ENCODE measurements at regions not wholly inside any gene's neighbourhood (a gene's known extent, or its start where the extent isn't known, plus 50 kb on each side); places are given as distances from the start of the nearest gene placed in this dataset.

DNA sequence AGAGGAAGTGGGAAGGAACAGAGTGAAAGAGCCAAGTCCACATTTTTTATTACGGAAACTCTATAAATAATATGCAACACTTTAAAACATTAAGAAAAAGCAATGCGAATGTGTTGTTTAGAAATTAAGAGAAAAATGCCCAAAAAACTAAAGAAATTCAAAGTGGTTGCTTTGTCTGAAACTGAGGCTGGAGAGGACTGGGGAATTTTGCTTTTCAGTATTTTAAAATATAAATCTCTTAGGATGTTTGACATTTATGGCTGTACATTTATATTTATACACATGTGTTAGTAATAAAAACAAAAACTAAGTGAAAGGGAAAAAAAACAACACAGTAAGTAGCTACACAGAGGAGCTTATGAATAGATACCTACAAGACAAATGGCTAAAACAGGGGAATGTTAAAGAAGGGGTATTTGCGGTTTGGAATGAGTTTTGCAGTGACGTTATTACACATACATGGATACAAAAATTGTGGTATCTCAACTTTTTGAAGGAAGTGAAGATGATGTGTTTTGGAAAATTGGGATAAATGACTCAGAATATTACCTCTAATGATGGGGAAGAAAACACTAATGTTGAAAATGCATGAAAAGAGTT is 97.0 kb upstream of the DRD2 start:
- TF ChIP-seq, protein P1, sequence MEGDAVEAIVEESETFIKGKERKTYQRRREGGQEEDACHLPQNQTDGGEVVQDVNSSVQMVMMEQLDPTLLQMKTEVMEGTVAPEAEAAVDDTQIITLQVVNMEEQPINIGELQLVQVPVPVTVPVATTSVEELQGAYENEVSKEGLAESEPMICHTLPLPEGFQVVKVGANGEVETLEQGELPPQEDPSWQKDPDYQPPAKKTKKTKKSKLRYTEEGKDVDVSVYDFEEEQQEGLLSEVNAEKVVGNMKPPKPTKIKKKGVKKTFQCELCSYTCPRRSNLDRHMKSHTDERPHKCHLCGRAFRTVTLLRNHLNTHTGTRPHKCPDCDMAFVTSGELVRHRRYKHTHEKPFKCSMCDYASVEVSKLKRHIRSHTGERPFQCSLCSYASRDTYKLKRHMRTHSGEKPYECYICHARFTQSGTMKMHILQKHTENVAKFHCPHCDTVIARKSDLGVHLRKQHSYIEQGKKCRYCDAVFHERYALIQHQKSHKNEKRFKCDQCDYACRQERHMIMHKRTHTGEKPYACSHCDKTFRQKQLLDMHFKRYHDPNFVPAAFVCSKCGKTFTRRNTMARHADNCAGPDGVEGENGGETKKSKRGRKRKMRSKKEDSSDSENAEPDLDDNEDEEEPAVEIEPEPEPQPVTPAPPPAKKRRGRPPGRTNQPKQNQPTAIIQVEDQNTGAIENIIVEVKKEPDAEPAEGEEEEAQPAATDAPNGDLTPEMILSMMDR (IDR thresholded peaks at IDR 0.05), result no peak
- TF ChIP-seq EP300 (IDR thresholded peaks at IDR 0.05), result no peak

Data from gastroesophageal sphincter (tissue), 3 donors.